GM23338 (cell line): ENCODE measurements at regions not wholly inside any gene's neighbourhood (a gene's known extent, or its start where the extent isn't known, plus 50 kb on each side); places are given as distances from the start of the nearest gene placed in this dataset.

ENCODE experiments used
- CREB1 ChIP-seq: fragments of 250-450 bp; sonication (Bioruptor Pico); IDR thresholded peaks from 2 replicates; pipeline ENCODE4 v1.5.0; 2020; ENCODE audit warnings: low read depth, mild to moderate bottlenecking, moderate library complexity
- EZH2 ChIP-seq: fragments of 200-600 bp; sonication (generic); IDR thresholded peaks from one replicate; pipeline ENCODE4 v1.8.0; 2017; ENCODE audit warnings: antibody characterized with exemption, mild to moderate bottlenecking, low read depth; ENCODE audit not compliant: unreplicated experiment
- EZH2phosphoT487 ChIP-seq: fragments of 200-600 bp; sonication (generic); IDR thresholded peaks from one replicate; pipeline ENCODE4 v1.8.1; 2018; ENCODE audit warnings: antibody characterized with exemption; ENCODE audit not compliant: unreplicated experiment
- POLR2AphosphoS5 ChIP-seq: IDR thresholded peaks from 2 replicates; pipeline ENCODE4 v1.6.1; 2016; ENCODE audit warnings: antibody characterized with exemption, low read depth
- REST ChIP-seq: IDR thresholded peaks from one replicate; pipeline ENCODE4 v1.6.1; 2018; ENCODE audit warnings: antibody characterized with exemption; ENCODE audit not compliant: unreplicated experiment
- TF ChIP-seq, protein P1 (sequence below), 2 experiments: fragments of 200-600 bp in 1 of 2; sonication (generic) in 1 of 2; conservative IDR thresholded peaks; 2 replicates each; pipeline versions ENCODE4 v1.5.1 to v1.6.1; 2016 to 2017; ENCODE audit warnings: antibody characterized with exemption in 2 of 2, low read depth in 2 of 2, mild to moderate bottlenecking in 2 of 2, moderate library complexity in 1 of 2

GRCh38 chr14:97850886-97851285 lies 1053.7 kb downstream of the VRK1 start:
- no peak for TF ChIP-seq CREB1
- no peak for TF ChIP-seq POLR2AphosphoS5
- TF ChIP-seq, protein P1, sequence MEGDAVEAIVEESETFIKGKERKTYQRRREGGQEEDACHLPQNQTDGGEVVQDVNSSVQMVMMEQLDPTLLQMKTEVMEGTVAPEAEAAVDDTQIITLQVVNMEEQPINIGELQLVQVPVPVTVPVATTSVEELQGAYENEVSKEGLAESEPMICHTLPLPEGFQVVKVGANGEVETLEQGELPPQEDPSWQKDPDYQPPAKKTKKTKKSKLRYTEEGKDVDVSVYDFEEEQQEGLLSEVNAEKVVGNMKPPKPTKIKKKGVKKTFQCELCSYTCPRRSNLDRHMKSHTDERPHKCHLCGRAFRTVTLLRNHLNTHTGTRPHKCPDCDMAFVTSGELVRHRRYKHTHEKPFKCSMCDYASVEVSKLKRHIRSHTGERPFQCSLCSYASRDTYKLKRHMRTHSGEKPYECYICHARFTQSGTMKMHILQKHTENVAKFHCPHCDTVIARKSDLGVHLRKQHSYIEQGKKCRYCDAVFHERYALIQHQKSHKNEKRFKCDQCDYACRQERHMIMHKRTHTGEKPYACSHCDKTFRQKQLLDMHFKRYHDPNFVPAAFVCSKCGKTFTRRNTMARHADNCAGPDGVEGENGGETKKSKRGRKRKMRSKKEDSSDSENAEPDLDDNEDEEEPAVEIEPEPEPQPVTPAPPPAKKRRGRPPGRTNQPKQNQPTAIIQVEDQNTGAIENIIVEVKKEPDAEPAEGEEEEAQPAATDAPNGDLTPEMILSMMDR (conservative IDR thresholded peaks at IDR 0.05; ENCODE audit: low read depth in 2 of 2): no peak
- TF ChIP-seq REST: no peak
- TF ChIP-seq EZH2phosphoT487: no peak
- TF ChIP-seq EZH2: no peak
